ENCODE measurements at regions not wholly inside any gene's neighbourhood (a gene's known extent, or its start where the extent isn't known, plus 50 kb on each side); places are given as distances from the start of the nearest gene placed in this dataset.

DNA sequence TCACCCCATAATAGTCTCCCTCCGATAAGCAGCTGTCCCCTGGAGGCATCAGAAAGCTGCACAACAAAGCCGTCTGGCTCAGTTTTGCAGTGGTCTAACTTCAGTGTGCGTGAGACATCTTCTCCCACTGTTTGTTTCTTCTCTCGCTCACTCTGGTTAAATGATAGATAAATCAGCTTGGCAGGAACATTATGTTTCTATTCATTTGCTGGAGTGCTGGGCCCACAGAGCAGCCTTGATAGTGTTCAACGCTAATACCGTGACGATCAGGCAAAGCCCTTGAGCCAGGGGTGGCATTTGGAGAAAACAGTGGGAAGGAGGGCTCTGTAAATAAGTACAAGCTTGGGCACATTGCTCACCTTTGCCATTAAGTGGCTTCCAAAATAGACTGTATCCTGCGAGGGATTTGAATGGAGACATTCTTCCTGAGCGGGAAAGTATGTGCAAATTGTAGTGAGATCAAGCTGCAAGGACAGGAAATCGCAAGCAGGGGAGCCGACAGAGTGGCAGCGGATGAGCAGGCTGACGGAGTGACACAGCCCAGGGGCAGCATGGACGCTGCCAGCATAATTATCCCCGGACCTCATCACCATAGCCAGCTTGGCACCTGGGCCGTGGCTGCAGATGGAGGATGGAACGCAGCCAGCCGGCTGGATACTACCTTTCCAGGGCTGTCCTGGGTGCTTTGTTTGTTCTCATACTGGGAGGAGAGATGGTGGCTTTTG, 256.8 kb upstream of the FZD8 start:
- no peak overlapping the region for H3K4me2 ChIP-seq (ENCODE audit: control insufficient read depth, insufficient read depth)
- H3K4me3 ChIP-seq: no peak overlapping the region
- BruUV-seq (replicated peaks): no TSS peak
- H4K20me1 ChIP-seq (ENCODE audit: control insufficient read depth, insufficient read depth): no peaks in the 10 kb centered on the region
- no peaks in the 10 kb centered on the region for H3K4me1 ChIP-seq (ENCODE audit: control insufficient read depth, insufficient read depth, low read length)
- DNase-seq (ENCODE audit: low read depth, low spot score): no peak
- no peaks in the 10 kb centered on the region for H3K27me3 ChIP-seq (replicated peaks in 1 of 2; ENCODE audit: control insufficient read depth in 2 of 2, insufficient read depth in 2 of 2, low read length in 1 of 2)
- no peak overlapping the region for H3K27ac ChIP-seq (ENCODE audit: control insufficient read depth, insufficient read depth)
- no peaks in the 10 kb centered on the region for H3K9me3 ChIP-seq (replicated peaks; ENCODE audit: control insufficient read depth, insufficient read depth, low read length)
- H2AFZ ChIP-seq (ENCODE audit: control insufficient read depth, low read depth, low read length): no peak overlapping the region
- no peaks in the 10 kb centered on the region for H3K79me2 ChIP-seq (ENCODE audit: control insufficient read depth, insufficient read depth, low read length)
- CTCF ChIA-PET: interaction anchor here (0.6 kb wide), 1 partner anchor 213 kb away, joined by 4 read pairs; no protein-coding TSS in a partner anchor
- intact Hi-C loops (cut with micrococcal nuclease; ENCODE audit: unreplicated experiment): loop anchor here (10.0 kb wide), 1 partner anchor 64 kb away; no protein-coding TSS in a partner anchor
- RAD21 ChIA-PET (ENCODE audit: unreplicated experiment): interaction anchor here (0.7 to 1.6 kb wide), 2 partner anchors 72 to 143 kb away, joined by 3 read pairs; no protein-coding TSS in a partner anchor
- in situ Hi-C loops (cut with MboI): no loop called here
- POLR2A ChIA-PET: interaction anchor here (1.3 kb wide), 1 partner anchor 11 kb away, joined by 3 read pairs; no protein-coding TSS in a partner anchor
- no peak for FAIRE-seq
- no peak for ATAC-seq
- 55% methylated on average over 18 of the region's 18 CpGs for WGBS (ENCODE audit: insufficient coverage, insufficient replicate concordance, low lambda C conversion rate, missing lambda C conversion rate)
- no peak overlapping the region for H3K9ac ChIP-seq (ENCODE audit: control insufficient read depth, insufficient read depth, low read length)
- H3K36me3 ChIP-seq (ENCODE audit: control insufficient read depth in 2 of 2, insufficient read depth in 2 of 2, low read length in 1 of 2): no peaks in the 10 kb centered on the region
- SMC1A ChIA-PET (ENCODE audit: uncharacterized antibody, unreplicated experiment): no interaction called here
- TF ChIP-seq SPI1 (IDR thresholded peaks at IDR 0.05; ENCODE audit: borderline replicate concordance, insufficient read depth, low read depth, low read length): no peak
- no peak for TF ChIP-seq SMAD5 (IDR thresholded peaks at IDR 0.05; ENCODE audit: low read depth)
- no peak for TF ChIP-seq NFIC (IDR thresholded peaks at IDR 0.05; ENCODE audit: low read depth, low read length)
- no peak for TF ChIP-seq CBFB (IDR thresholded peaks at IDR 0.05; ENCODE audit: low read depth)
- no peak for TF ChIP-seq YY1 (IDR thresholded peaks at IDR 0.05; ENCODE audit: low read depth, low read length)

DNA sequence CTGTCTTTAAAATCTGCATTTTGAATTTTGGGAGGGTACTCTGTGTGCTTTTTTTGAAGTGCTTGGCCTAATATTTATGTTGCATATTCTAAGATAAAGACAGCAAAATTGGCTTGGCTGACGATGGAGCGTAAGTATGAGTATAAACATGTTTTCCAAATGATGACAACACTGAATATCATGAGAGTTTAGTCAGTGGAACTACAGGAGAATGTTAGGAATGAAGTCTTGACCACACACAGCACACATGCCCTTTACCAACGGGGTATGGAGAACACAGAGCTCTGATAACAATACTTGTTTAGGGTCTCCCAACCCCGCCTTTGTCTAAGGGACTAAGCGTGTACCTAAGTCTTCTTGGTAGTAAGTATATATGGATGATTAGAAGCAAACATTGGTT, 253.9 kb upstream of the FZD8 start:
- SMC1A ChIA-PET (ENCODE audit: uncharacterized antibody, unreplicated experiment): interaction anchor here (0.7 kb wide), 1 partner anchor 20 kb away, joined by 3 read pairs; no protein-coding TSS in a partner anchor
- CTCF ChIA-PET: interaction anchor here (0.8 kb wide), 1 partner anchor 446 kb away, joined by 3 read pairs; no protein-coding TSS in a partner anchor
- ATAC-seq (no peak), FAIRE-seq (no peak), DNase-seq (ENCODE audit: low read depth, low spot score) (no peak)
- in situ Hi-C loops (cut with MboI): no loop called here
- Histone ChIP-seq H2AFZ (ENCODE audit: control insufficient read depth, low read depth, low read length) (no peak overlapping the region), H4K20me1 (ENCODE audit: control insufficient read depth, insufficient read depth) (no peaks in the 10 kb centered on the region), H3K9me3 (replicated peaks; ENCODE audit: control insufficient read depth, insufficient read depth, low read length) (no peaks in the 10 kb centered on the region), H3K79me2 (ENCODE audit: control insufficient read depth, insufficient read depth, low read length) (no peaks in the 10 kb centered on the region), H3K4me2 (ENCODE audit: control insufficient read depth, insufficient read depth) (no peak overlapping the region), H3K27ac (ENCODE audit: control insufficient read depth, insufficient read depth) (no peak overlapping the region), H3K4me1 (ENCODE audit: control insufficient read depth, insufficient read depth, low read length) (no peaks in the 10 kb centered on the region), H3K27me3 (replicated peaks in 1 of 2; ENCODE audit: control insufficient read depth in 2 of 2, insufficient read depth in 2 of 2, low read length in 1 of 2) (no peaks in the 10 kb centered on the region), H3K9ac (ENCODE audit: control insufficient read depth, insufficient read depth, low read length) (no peak overlapping the region), H3K36me3 (ENCODE audit: control insufficient read depth in 2 of 2, insufficient read depth in 2 of 2, low read length in 1 of 2) (no peaks in the 10 kb centered on the region), H3K4me3 (no peak overlapping the region)
- POLR2A ChIA-PET: no interaction called here
- 44% methylated on average over 5 of the region's 5 CpGs for WGBS (ENCODE audit: insufficient coverage, insufficient replicate concordance, low lambda C conversion rate, missing lambda C conversion rate)
- BruUV-seq (replicated peaks): no TSS peak
- intact Hi-C loops (cut with micrococcal nuclease; ENCODE audit: unreplicated experiment): loop anchor here (10.0 kb wide), 1 partner anchor 61 kb away; no protein-coding TSS in a partner anchor
- RAD21 ChIA-PET (ENCODE audit: unreplicated experiment): no interaction called here
- TF ChIP-seq RFX5 (IDR thresholded peaks at IDR 0.05; ENCODE audit: low read depth, low read length): no peak
- TF ChIP-seq NFYB (IDR thresholded peaks at IDR 0.05; ENCODE audit: insufficient read depth, low read depth, low read length): no peak
- TF ChIP-seq MTA2 (IDR thresholded peaks at IDR 0.05; ENCODE audit: low read depth): no peak
- TF ChIP-seq, protein P1, sequence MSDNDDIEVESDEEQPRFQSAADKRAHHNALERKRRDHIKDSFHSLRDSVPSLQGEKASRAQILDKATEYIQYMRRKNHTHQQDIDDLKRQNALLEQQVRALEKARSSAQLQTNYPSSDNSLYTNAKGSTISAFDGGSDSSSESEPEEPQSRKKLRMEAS (IDR thresholded peaks at IDR 0.05; ENCODE audit: low read depth, low read length): no peak
- TF ChIP-seq ZZZ3 (IDR thresholded peaks at IDR 0.05; ENCODE audit: control insufficient read depth, insufficient read length, low read depth): no peak
- TF ChIP-seq, protein P2, sequence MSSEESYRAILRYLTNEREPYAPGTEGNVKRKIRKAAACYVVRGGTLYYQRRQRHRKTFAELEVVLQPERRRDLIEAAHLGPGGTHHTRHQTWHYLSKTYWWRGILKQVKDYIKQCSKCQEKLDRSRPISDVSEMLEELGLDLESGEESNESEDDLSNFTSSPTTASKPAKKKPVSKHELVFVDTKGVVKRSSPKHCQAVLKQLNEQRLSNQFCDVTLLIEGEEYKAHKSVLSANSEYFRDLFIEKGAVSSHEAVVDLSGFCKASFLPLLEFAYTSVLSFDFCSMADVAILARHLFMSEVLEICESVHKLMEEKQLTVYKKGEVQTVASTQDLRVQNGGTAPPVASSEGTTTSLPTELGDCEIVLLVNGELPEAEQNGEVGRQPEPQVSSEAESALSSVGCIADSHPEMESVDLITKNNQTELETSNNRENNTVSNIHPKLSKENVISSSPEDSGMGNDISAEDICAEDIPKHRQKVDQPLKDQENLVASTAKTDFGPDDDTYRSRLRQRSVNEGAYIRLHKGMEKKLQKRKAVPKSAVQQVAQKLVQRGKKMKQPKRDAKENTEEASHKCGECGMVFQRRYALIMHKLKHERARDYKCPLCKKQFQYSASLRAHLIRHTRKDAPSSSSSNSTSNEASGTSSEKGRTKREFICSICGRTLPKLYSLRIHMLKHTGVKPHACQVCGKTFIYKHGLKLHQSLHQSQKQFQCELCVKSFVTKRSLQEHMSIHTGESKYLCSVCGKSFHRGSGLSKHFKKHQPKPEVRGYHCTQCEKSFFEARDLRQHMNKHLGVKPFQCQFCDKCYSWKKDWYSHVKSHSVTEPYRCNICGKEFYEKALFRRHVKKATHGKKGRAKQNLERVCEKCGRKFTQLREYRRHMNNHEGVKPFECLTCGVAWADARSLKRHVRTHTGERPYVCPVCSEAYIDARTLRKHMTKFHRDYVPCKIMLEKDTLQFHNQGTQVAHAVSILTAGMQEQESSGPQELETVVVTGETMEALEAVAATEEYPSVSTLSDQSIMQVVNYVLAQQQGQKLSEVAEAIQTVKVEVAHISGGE (CRISPR knock-in tag; IDR thresholded peaks at IDR 0.05): no peak
- no peak for TF ChIP-seq RELA (IDR thresholded peaks at IDR 0.05; ENCODE audit: borderline replicate concordance, partially characterized antibody)
- no peak for TF ChIP-seq MEF2A (IDR thresholded peaks at IDR 0.05; ENCODE audit: insufficient read depth, low read depth, low read length)
